AG08396 (cell line): ENCODE measurements at regions not wholly inside any gene's neighbourhood (a gene's known extent, or its start where the extent isn't known, plus 50 kb on each side); places are given as distances from the start of the nearest gene placed in this dataset.
"Not testable (repeated sequence)": the region's sequence is repeated elsewhere in the genome, so short reads cannot be mapped to it uniquely, and the experiment has no call there.

Experiments
- DNase-seq: peaks from one replicate; pipeline ENCODE4 v3.0.0; 2012; ENCODE audit warnings: low spot score, mixed read lengths

GRCh38 chrX:152079768-152080167, 58.6 kb downstream of the MAGEA10 start:
- no peak for DNase-seq

GRCh38 chrX:152074163-152074562, 64.2 kb downstream of the MAGEA10 start:
- no peak for DNase-seq

GRCh38 chrX:152072236-152072635, 66.1 kb downstream of the MAGEA10 start:
- peak; percentile 8 for DNase-seq

GRCh38 chrX:152070144-152070543, 68.2 kb downstream of the MAGEA10 start:
- no peak for DNase-seq

GRCh38 chrX:152061557-152061956, 76.8 kb downstream of the MAGEA10 start:
- DNase-seq = no peak

- DNase-seq = no peak
Observed at GRCh38 chrX:152061083-152061482, 77.3 kb downstream of the MAGEA10 start.

- DNase-seq = not testable (repeated sequence)
Observed at GRCh38 chrX:152050623-152051022, 76.1 kb upstream of the GABRE start.

GRCh38 chrX:152044383-152044782, 69.9 kb upstream of the GABRE start:
- DNase-seq = no peak

- DNase-seq = no peak
Observed at GRCh38 chrX:152038804-152039203, 64.3 kb upstream of the GABRE start.

- DNase-seq = no peak
Observed at GRCh38 chrX:152037183-152037582, 62.7 kb upstream of the GABRE start.

- DNase-seq = not testable (repeated sequence)
Observed at GRCh38 chrX:152031346-152031745, 56.9 kb upstream of the GABRE start.

- DNase-seq = no peak
Observed at GRCh38 chrX:152028579-152028978, 54.1 kb upstream of the GABRE start.

GRCh38 chrX:152025656-152026440, 51.4 kb upstream of the GABRE start:
- DNase-seq = no peak

GRCh38 chrX:152024710-152025109, 50.2 kb upstream of the GABRE start:
- DNase-seq = no peak
